ENCODE measurements at regions not wholly inside any gene's neighbourhood (a gene's known extent, or its start where the extent isn't known, plus 50 kb on each side); places are given as distances from the start of the nearest gene placed in this dataset.

DNA sequence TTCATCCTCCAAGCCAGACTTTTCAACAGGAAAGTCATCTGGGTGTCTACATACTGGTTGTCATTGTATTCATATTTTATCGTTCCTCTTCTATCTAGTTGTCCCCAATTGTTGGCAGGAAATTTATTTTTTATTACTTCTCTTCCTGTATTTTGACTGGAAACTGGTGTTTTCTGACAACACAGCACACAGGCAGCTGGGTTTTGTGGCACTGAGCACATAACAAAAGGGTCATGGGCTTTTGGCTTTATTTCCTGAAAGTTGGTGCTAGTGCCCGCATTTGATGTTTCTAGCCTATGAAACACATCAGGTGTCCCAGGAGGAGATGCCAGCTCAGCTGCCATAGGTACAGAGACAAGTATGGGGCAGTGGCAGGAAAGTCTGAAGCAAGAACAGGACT is 126.4 kb downstream of the TMEM17 start:
- H3K4me3 ChIP-seq (ENCODE audit: low read depth, low read length) = no peak overlapping the region
- TF ChIP-seq, protein P1, sequence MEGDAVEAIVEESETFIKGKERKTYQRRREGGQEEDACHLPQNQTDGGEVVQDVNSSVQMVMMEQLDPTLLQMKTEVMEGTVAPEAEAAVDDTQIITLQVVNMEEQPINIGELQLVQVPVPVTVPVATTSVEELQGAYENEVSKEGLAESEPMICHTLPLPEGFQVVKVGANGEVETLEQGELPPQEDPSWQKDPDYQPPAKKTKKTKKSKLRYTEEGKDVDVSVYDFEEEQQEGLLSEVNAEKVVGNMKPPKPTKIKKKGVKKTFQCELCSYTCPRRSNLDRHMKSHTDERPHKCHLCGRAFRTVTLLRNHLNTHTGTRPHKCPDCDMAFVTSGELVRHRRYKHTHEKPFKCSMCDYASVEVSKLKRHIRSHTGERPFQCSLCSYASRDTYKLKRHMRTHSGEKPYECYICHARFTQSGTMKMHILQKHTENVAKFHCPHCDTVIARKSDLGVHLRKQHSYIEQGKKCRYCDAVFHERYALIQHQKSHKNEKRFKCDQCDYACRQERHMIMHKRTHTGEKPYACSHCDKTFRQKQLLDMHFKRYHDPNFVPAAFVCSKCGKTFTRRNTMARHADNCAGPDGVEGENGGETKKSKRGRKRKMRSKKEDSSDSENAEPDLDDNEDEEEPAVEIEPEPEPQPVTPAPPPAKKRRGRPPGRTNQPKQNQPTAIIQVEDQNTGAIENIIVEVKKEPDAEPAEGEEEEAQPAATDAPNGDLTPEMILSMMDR (IDR thresholded peaks at IDR 0.05; ENCODE audit: insufficient read depth, low read depth, low read length) = no peak
- DNase-seq (ENCODE audit: low read depth) = no peak

DNA sequence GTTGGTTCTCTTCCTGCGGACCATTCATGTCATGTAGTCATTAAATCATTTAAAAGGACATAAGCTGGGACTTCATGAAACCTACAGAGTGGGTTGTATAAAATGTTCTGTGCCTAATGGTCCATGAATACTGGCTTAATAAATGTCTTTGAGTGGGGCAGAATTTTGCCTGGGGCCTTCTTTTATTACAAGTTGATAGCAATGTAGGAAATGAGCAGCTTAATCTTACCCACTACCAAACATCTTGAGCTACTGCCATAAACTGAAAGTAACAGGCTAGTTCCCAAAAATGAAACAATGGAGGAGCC is 130.9 kb downstream of the TMEM17 start:
- TF ChIP-seq, protein P1 (IDR thresholded peaks at IDR 0.05; ENCODE audit: insufficient read depth, low read depth, low read length) = no peak
- no peak for DNase-seq (ENCODE audit: low read depth)
- H3K4me3 ChIP-seq (ENCODE audit: low read depth, low read length) = no peak overlapping the region

DNA sequence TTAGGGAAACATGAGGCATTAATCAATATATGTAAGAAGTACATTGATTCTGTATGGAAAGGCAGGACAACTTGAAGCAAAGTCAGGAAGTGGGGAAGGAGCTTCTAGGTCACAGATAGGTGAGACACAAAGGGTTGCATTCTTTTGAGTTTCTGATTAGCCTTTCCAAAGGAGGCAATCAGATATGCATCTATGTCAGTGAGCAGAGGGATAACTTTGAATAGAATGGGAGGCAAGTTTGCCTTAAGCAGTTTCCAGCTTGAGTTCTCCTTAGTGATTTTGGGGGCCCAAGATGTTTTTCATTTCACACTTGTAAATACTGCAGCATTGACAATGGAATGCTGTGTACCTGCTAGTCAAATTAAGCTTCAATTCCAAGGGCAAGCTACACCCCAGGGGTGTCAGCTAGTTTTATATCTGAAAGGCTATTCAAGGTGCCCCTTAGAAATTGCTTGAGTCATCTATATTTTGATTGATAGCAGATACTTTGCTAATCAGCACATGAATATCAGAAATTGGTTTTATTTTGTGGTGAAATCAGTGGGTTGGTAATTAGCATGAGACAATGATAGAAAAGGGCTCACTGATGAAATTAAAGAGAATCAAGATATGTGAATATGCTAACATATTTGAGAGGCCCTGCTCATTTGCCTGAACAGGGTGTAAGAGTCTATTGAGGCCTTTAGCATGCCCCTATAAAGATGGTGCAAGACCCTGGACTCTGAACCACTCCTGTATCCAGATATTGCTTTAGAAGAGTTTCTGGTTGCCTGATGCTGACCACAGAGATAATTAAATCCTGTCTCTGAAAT is 131.5 kb downstream of the TMEM17 start:
- DNase-seq (ENCODE audit: low read depth) = no peak
- TF ChIP-seq, protein P1 (IDR thresholded peaks at IDR 0.05; ENCODE audit: insufficient read depth, low read depth, low read length) = no peak
- H3K4me3 ChIP-seq (ENCODE audit: low read depth, low read length) = no peak overlapping the region

DNA sequence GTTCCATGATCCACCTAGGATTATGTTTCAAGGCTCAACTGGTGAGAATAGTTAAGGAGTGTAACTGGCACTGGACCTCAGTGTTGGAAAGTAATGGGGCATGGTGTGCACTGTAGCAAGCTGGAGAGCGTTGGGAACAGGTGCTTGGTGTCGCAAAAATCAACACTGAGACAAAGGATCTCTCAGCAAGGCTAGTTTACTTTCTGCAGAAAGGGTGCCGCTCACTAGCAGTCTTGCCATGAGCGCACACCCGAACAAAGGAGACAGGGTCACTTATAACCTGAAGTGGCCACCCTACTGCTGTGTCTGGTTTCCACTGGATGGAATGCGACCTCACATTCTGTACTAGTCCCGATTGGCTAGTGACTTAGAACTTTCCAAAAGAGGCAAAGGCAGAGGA is 133.2 kb downstream of the TMEM17 start:
- TF ChIP-seq, protein P1 (IDR thresholded peaks at IDR 0.05; ENCODE audit: insufficient read depth, low read depth, low read length) = no peak

DNA sequence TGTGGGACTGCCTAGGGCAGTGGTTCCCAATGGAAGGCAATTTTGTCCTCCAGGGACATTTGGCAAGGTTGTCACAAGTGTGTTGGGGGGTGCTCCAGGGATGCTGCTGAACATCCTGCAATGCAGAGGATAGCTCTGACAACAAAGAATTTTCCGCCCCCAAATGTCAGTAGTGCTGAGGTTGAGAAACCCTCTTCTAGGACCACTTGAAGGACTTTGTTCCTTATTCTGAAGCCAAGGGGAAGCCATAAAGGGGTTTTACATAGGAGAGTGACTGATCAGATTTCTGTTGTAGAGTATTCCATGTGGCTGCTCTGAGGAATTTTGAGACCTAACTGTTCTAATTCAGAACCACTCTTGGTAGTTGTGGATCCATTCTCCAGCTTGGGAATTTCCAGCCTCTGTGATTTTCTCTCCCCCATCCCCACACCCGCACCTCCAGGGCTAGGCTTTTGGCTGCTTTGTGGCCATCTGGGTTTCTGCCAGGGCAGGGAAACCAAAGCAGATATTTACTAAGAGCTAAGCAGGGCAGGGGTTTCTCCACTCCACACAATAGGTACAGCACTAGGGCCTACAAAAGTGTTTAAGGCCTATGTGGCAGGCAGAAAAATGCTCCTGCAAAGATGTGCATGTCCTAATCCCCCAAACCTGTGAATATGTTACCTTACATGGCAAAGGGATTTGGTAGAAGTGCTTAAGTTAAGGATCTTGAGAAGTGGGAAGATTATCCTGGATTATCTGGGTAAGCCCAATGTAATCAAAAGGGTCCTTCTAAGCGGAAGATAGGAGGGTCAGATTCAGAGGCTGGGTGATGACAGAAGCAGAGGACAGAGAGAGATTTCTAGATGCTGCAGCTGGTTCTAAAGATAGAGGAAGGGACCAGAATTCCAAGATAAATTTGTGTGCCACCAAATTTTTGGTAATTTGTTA is 135.4 kb downstream of the TMEM17 start:
- DNase-seq (ENCODE audit: low read depth) = no peak
- no peak overlapping the region for H3K4me3 ChIP-seq (ENCODE audit: low read depth, low read length)
- TF ChIP-seq, protein P1 (IDR thresholded peaks at IDR 0.05; ENCODE audit: insufficient read depth, low read depth, low read length) = no peak

More for the DNA sequence above, 133.2 kb downstream of the TMEM17 start:
- no peak overlapping the region for H3K4me3 ChIP-seq (ENCODE audit: low read depth, low read length)
- no peak for DNase-seq (ENCODE audit: low read depth)

DNA sequence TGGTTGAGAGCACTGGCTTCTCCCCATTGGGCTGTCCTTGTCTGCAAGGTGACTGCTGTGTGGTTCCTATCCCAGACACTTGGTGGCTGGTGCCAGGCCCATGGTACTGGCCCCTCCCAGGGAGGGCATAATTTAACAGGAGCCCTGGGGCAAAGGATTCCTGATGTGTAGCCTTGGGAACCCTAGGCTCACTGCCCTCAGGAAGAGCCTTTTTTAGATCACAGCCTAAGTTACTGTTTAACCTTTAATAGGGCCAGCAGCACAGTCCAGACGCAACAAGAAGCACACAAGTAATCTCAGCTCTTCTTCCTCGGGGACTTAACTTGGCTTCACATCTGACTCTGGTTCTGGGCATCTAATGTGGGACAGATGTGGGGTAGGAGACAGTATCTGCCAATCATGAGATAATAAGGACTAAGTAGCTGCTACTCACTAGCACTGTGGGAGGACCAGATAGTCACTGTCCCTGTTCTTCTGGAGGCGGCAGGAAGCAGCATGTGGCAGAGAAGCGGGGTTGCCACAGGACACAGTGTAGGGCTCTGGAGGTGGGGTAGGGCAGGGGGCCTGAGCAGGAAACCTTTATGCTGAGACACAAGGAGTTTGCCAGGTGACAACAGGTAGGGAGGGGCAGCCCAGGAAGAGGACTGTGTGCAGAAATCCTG is 136.3 kb downstream of the TMEM17 start:
- TF ChIP-seq, protein P1 (IDR thresholded peaks at IDR 0.05; ENCODE audit: insufficient read depth, low read depth, low read length) = no peak
- H3K4me3 ChIP-seq (ENCODE audit: low read depth, low read length) = no peak overlapping the region
- DNase-seq (ENCODE audit: low read depth) = no peak

All from fibroblast of villous mesenchyme (primary cell).